NCI-H526 treated with DMSO at 0.1 percent for 48 hours (cell line): ENCODE measurements at regions not wholly inside any gene's neighbourhood (a gene's known extent, or its start where the extent isn't known, plus 50 kb on each side); places are given as distances from the start of the nearest gene placed in this dataset.
"Not testable (repeated sequence)": the region's sequence is repeated elsewhere in the genome, so short reads cannot be mapped to it uniquely, and the experiment has no call there.

Source experiments
- DNase-seq: peaks from one replicate; lab custom pipeline; 2025; lab: John Stamatoyannopoulos, UW

DNA sequence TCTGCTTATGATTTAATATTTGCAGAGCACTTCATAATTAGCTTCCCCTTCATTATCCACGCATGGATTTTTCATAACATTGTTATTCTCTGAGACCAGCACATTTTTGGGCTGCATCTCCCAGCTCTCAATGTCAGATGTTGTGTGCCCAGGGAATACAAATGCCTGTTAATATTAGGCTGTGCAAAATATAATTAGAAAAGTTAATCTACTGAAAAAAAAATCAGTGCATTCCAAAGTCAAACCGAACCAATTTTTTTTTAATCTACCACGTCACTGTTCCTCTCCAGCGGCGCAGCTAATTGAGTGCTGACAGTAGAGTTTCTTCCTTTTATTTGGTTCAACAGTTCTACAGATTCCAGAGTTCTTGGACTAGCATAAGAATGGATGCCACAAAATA lies 191.0 kb upstream of the RGS6 start:
- no peak for DNase-seq

- DNase-seq: no peak
Observed at GRCh38 chr14:71742485-71742884, 189.7 kb upstream of the RGS6 start.

- DNase-seq: no peak
Observed at GRCh38 chr14:71745072-71745471, 187.2 kb upstream of the RGS6 start.

DNA sequence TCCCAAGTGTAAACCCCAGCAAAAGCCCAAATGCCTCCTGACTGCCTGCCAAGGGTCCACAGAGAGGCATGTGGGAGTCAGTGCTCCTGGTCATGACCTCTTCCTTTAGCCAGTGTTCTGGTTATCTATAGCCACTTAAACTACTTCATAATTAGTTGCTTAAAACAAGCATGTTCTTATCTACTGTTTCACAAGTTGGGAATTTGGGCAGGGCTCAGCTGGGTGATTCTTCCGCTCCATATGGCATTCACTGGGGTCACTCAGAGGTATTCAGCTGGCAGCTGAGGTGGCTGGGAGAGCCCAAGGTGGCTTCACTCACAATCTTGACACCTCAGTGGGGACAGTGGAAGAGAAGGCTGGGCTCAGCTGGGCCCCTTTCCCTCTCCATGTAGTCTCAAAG lies 184.0 kb upstream of the RGS6 start:
- no peak for DNase-seq

GRCh38 chr14:71749613-71750238 lies 182.5 kb upstream of the RGS6 start:
- no peak for DNase-seq

DNA sequence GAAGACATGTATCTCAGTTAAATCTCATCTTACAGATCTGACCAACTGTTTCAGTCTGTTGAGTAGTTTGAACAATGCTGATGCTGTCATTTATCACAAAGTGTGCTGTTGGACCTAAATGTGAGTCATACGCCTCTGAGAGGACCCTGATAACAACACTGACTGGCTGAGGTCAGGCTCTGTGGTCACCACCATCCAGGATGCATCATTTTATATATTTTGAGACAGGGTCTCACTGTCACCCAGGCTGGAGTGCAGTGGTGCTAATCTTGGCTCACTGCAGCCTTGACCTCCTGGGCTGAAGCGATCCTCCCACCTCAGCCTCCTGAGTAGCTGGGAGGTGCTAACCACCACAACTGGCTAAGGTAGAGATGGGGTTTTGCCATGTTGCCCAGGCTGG lies 181.0 kb upstream of the RGS6 start:
- no peak for DNase-seq

- no peak for DNase-seq
Observed at GRCh38 chr14:71752111-71752738, 180.0 kb upstream of the RGS6 start.

DNA sequence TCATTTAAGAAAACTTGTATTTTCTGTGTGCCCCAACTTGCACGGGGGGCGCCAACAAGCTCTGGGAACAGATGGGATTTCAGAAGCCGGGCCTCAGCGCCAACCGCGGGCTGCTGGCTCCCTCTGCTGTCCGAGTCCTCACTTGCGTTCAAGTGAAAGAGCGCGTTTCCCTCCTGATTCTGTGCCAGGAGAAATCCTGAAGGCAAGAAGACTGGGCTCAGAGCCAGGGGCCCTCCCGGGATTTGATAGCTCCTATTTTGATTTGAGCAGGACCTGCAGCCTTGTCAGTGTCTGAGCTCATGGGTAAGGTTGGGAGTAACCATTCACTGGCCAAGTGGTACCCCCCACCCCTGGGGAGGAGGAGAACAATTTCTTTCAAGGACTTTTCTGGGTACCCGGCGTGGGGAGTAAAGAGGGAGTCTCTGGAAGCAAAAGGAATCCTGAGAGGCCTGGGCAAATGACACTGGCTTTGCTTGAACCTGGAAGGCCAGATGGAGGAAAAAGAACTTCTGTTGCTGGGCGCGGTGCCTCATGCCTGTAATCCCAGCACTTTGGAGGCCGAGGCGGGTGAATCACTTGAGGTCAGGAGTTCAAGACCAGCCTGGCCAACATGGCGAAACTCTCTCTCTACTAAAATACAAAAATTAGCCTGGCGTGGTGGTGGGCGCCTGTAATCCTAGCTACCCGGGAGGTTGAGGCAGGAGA lies 179.0 kb upstream of the RGS6 start:
- DNase-seq: peak; percentile 37

- no peak for DNase-seq
Observed at GRCh38 chr14:71753976-71754375, 178.3 kb upstream of the RGS6 start.

DNA sequence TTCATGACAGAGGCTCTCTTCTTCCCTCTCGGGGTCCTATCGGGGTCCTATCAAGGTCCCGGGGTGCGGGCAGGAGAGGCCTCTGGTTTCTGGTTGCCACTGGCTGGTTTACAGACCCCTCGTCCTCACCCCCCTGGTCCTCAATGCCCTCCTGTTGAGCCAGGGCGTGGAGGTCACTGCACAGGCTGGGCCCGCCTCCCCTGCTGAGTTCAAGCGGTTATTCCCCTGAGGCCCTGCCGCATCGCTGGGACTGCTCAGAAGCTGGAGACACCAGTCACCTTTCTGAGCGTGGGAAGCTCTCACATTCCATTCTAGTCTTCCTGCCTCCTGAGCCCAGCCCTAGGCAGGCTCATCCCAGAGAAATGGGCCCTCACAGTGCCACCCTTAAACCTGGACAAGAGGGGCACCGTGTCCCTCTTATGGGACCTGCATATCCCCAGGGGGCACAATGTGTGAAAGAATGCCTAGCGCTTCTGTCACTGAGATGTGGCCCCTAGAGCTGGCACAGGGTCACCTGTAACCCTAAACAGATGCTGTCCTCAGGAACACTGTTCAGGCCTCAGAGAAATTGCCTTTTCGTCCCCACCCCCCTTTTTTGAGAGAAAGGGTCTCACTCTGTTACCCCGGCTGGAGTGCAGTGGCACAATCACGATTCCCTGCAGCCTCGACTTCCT lies 177.7 kb upstream of the RGS6 start:
- no peak for DNase-seq

DNA sequence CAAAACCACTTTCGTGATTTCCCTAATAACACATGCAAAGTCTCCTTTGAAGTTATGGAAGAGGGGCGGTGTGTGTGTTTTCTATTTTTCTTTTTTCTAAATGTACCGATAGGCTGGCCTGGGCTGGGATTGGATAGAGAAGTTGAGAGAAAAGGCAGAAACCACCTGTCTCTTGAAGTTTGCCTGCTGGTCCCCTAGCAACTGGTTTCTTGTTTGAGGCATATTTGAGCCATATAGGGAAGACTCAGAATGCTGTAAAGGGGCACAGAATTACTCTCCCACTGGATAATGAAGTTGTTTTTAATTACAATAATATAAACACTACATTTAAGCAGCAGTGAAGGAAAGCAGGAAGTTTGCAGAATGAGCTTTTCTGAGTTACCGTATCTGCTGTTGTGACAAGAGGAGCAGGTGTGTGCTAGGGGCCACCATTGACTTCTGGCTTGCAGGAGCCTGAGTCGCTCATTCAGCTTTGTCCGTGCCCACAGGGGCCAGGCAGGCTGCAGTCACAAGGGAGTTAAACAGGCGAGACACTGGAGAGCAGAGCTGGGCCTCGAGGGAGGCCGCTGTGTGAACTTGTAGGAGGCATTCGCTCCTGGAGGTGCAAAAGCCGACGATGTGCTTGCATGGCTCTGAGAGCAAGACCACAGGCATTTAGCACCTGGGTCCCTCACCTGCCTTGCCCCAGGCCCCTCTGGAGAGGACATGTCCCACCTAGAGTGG lies 173.8 kb upstream of the RGS6 start:
- peak; percentile 27 for DNase-seq

GRCh38 chr14:71762575-71762974 lies 169.7 kb upstream of the RGS6 start:
- DNase-seq: no peak

- DNase-seq: no peak
Observed at GRCh38 chr14:71764701-71765382, 167.4 kb upstream of the RGS6 start.

DNA sequence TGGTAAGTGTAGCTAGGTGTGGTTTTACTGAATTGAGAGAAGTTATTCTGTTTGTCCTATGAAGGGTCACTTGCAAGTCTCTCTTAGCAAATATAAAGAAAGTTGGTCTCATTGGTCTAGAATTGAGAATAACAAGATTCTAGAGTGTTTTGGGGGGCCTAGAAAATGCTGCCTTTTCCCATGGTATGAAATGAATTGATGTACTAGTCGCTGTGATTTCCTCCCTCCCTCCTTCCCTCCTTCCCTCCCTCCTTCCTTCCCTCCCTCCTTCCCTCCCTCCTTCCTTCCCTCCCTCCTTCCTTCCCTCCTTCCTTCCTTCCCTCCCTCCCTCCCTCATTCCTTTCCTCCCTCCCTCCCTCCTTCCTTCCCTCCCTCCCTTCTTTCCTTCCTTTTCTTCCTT lies 166.7 kb upstream of the RGS6 start:
- DNase-seq: no peak

DNA sequence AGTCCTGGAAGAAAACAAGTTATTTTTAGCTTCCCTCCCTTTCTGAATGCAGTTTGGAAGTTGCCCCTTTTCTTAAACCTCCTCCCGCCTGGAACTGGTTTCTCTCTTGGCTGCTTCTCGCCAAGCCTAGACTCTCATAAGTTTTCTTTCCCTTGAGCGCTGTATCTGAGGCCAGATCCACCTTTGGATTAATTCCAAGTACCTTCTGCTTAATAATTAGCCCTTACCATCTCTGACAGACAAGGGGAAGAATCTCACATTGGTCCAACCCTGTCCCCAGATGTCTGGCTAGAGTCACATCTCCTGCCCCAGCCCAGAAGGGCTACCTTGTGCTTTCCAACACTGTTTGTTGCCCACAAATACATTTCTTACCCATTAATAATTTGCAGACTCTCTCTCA lies 161.8 kb upstream of the RGS6 start:
- DNase-seq: no peak

- DNase-seq: not testable (repeated sequence)
Observed at GRCh38 chr14:71771421-71771820, 160.8 kb upstream of the RGS6 start.

DNA sequence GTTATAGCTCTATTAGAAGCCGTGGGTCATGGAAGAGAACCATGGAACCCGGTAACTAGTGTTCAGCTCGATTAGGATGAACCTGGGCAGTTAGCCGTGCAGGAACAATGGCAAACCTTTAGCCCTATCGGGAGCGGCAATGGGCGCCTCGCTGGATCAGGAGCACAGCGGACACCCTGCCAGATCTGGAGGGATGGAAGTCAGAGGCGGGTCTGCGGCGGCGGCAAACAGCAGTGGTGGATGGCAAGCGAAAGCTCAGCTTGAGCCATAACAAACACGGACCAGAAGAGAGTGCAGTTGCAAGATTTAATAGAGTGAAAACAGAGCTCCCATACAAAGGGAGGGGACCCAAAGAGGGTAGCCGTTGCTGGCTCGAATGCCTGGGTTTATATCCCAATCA lies 160.2 kb upstream of the RGS6 start:
- DNase-seq: not testable (repeated sequence)

DNA sequence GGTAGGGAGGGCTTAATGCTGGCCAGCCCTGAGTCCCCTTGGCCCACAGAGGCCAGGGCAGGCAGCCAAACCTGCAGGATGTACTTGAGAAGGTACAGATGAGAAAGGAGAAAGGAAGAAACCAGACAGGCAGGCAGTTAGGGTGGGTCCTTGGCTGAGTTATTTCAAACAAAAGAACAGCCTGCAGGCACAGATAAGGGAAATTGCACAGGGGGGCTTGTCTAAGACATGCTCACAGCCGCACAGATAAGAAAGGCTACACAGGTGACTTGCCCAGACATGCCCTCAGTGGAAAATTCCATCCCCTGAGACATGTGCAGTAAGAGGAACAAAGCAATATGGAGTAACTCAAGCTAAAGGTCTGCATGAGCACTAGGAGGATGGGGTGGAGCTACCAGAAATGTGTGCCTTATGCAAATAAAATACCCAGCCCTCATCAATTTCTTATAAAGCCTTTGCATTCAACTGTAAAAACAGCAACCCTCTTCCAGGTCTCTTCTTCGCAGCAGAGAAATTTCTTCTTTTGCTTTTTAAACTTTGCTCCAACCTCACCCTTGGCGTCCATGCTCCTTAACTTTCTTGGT lies 158.2 kb upstream of the RGS6 start:
- DNase-seq: no peak

DNA sequence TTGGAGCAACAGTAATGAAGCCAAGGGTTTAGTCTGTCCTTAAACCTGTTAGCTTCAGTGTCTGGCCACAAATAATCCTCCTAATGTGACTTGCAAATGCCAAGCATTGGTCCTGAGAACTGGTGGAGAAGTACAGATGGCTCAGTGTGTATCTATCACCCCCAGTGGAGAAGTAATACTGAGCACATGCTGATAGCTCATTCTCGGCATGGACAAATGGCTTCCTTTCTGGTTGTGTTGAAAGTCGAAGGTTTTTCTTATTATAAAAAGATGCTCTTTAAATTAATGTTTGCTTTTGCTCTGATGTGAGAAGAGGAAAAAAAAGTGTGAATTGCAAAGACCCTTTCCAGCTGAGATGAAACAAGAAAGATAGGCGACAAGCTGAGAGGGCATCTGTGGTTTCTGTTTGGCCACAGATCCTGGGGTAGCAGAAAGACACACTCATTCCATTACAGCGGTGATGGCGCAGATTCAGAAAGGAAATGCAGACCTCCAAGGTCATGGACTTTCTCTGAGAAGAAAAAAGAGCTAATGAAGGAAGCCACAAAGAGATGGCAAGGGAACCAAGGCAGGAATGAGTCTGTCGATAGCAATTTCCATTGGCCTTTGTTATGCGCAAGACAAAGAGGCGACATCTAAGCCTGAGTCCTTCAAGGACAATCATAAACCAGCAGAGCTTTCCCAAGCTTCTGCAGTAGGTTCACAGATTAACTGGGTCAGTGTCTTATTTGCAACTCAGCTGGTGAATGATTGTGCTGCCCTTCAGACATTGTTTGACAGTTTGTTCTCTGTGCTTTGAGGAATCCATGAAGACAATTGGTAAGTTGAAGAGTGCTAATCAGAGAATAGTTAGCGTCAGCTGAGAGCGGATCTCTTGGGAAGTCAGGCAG lies 155.5 kb upstream of the RGS6 start:
- no peak for DNase-seq

DNA sequence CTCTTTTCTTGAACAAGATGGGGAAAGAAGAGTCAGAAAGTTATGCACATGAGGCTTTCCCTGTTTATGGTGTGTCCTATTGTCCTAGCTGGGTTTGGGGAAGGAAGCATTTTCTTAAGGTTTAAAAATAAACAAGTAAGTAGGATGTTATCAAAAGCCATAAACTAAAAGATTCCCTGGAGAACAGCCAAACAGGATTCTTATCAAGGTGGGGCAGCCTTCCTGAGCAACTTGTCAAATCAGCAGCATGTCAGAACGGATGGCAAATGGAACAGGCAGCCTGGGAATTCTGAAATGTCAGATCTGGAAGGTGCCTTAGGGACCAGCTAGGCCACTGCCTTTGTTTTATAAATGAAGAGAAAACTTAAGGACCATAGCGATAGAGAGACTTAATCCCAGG lies 152.2 kb upstream of the RGS6 start:
- no peak for DNase-seq
